GM23338 (cell line): ENCODE measurements at regions not wholly inside any gene's neighbourhood (a gene's known extent, or its start where the extent isn't known, plus 50 kb on each side); places are given as distances from the start of the nearest gene placed in this dataset.
A peak's percentile ranks its signal among the peaks of the same experiment; 100 is the strongest.

Source experiments
- ATAC-seq: fragments of 200-7000 bp; cut with Tn5 transposase; 3 replicates; pipeline ENCODE4 v1.9.1; 2020
- DNase-seq: peaks from one replicate; pipeline ENCODE4 v3.0.0-alpha.2; 2015; ENCODE audit warnings: low spot score
- H2AFZ ChIP-seq: fragments of 200-600 bp; sonication (generic); 2 replicates; pipeline ENCODE4 v1.8.0; 2016; ENCODE audit warnings: antibody characterized with exemption, mild to moderate bottlenecking, moderate library complexity
- H3F3A ChIP-seq: fragments of 200-600 bp; sonication (generic); replicated peaks from 2 replicates; pipeline ENCODE4 v1.8.0; 2017; ENCODE audit warnings: antibody characterized with exemption, mixed run types, low read depth
- H3K27ac ChIP-seq: fragments of 200-600 bp; sonication (generic); 2 replicates; pipeline ENCODE4 v1.6.1; 2016; ENCODE audit warnings: low read depth
- H3K27me3 ChIP-seq: fragments of 200-600 bp; sonication (generic); 2 replicates; pipeline ENCODE4 v1.8.0; 2016; ENCODE audit warnings: mild to moderate bottlenecking, mixed run types, moderate library complexity; ENCODE audit not compliant: insufficient read depth
- H3K36me3 ChIP-seq: fragments of 200-600 bp; sonication (generic); 2 replicates; pipeline ENCODE4 v1.8.0; 2016; ENCODE audit warnings: mild to moderate bottlenecking; ENCODE audit not compliant: insufficient read depth
- H3K4me1 ChIP-seq: fragments of 200-600 bp; sonication (generic); 2 replicates; pipeline ENCODE4 v1.8.0; 2016; ENCODE audit warnings: mild to moderate bottlenecking, moderate library complexity; ENCODE audit not compliant: insufficient read depth
- H3K4me2 ChIP-seq: fragments of 200-600 bp; sonication (generic); 2 replicates; pipeline ENCODE4 v1.7.1; 2017; ENCODE audit warnings: mixed run types
- H3K4me3 ChIP-seq: fragments of 200-600 bp; sonication (generic); 2 replicates; pipeline ENCODE4 v1.6.1; 2016; ENCODE audit warnings: mixed run types
- H3K79me2 ChIP-seq: fragments of 200-600 bp; sonication (generic); replicated peaks from 2 replicates; pipeline ENCODE4 v1.8.0; 2017; ENCODE audit warnings: mild to moderate bottlenecking; ENCODE audit not compliant: insufficient read depth
- H3K9me2 ChIP-seq: fragments of 200-600 bp; sonication (generic); 2 replicates; pipeline ENCODE4 v1.8.0; 2017; ENCODE audit not compliant: insufficient read depth
- H4K20me1 ChIP-seq: fragments of 200-600 bp; sonication (generic); replicated peaks from 2 replicates; pipeline ENCODE4 v1.8.0; 2017; ENCODE audit warnings: mild to moderate bottlenecking; ENCODE audit not compliant: insufficient read depth
- H3K27ac Mint-ChIP-seq: 2 replicates; pipeline ENCODE4 v1.8.0; 2020; ENCODE audit warnings: inconsistent platforms, mild to moderate bottlenecking, moderate library complexity, mixed read lengths
- H3K27me3 Mint-ChIP-seq: 3 replicates; pipeline ENCODE4 v1.8.0; 2022; ENCODE audit warnings: low read depth, mild to moderate bottlenecking, moderate library complexity, mixed read lengths, inconsistent platforms; ENCODE audit not compliant: insufficient read depth, poor library complexity
- H3K36me3 Mint-ChIP-seq: 3 replicates; pipeline ENCODE4 v1.8.0; 2021; ENCODE audit warnings: low read depth, mild to moderate bottlenecking, inconsistent platforms, moderate library complexity, mixed read lengths
- H3K4me1 Mint-ChIP-seq: 3 replicates; pipeline ENCODE4 v1.8.0; 2020; ENCODE audit warnings: mild to moderate bottlenecking, inconsistent platforms, mixed read lengths
- H3K4me3 Mint-ChIP-seq: 3 replicates; pipeline ENCODE4 v1.8.0; 2021; ENCODE audit warnings: moderate library complexity, mild to moderate bottlenecking, inconsistent platforms, mixed read lengths
- H3K9me3 Mint-ChIP-seq: 3 replicates; pipeline ENCODE4 v1.8.0; 2020; ENCODE audit warnings: moderate library complexity, mild to moderate bottlenecking, inconsistent platforms, mixed read lengths
- CREB1 ChIP-seq: fragments of 250-450 bp; sonication (Bioruptor Pico); IDR thresholded peaks from 2 replicates; pipeline ENCODE4 v1.5.0; 2020; ENCODE audit warnings: low read depth, mild to moderate bottlenecking, moderate library complexity
- ETS1 ChIP-seq: IDR thresholded peaks from 2 replicates; pipeline ENCODE4 v1.6.1; 2016; ENCODE audit warnings: antibody characterized with exemption
- EZH2 ChIP-seq: fragments of 200-600 bp; sonication (generic); IDR thresholded peaks from one replicate; pipeline ENCODE4 v1.8.0; 2017; ENCODE audit warnings: antibody characterized with exemption, mild to moderate bottlenecking, low read depth; ENCODE audit not compliant: unreplicated experiment
- EZH2phosphoT487 ChIP-seq: fragments of 200-600 bp; sonication (generic); IDR thresholded peaks from one replicate; pipeline ENCODE4 v1.8.1; 2018; ENCODE audit warnings: antibody characterized with exemption; ENCODE audit not compliant: unreplicated experiment
- NANOG ChIP-seq: IDR thresholded peaks from 2 replicates; pipeline ENCODE4 v1.6.1; 2016; ENCODE audit warnings: antibody characterized with exemption, borderline replicate concordance
- REST ChIP-seq: IDR thresholded peaks from one replicate; pipeline ENCODE4 v1.6.1; 2018; ENCODE audit warnings: antibody characterized with exemption; ENCODE audit not compliant: unreplicated experiment
- ZNF114 ChIP-seq: fragments of 250-450 bp; sonication (Bioruptor Pico); IDR thresholded peaks from 2 replicates; pipeline ENCODE4 v1.5.0; 2020; ENCODE audit warnings: mild to moderate bottlenecking, moderate library complexity
- ZNF331 ChIP-seq: fragments of 250-450 bp; sonication (Bioruptor Pico); IDR thresholded peaks from 2 replicates; pipeline ENCODE4 v1.5.0; 2020; ENCODE audit warnings: low read depth, mild to moderate bottlenecking, moderate library complexity
- ZNF462 ChIP-seq: fragments of 250-450 bp; sonication (Bioruptor Pico); IDR thresholded peaks from 2 replicates; pipeline ENCODE4 v1.5.0; 2020; ENCODE audit warnings: mild to moderate bottlenecking, moderate library complexity

GRCh38 chr6:76481101-76481500 is 408.6 kb upstream of the IMPG1 start:
- H3K4me1 Mint-ChIP-seq: peaks cover 5% of the 10 kb centered on the region; the same call in 2 of the 3 replicates
- Histone ChIP-seq H3F3A (no peaks in the 10 kb centered on the region), H3K27me3 (no peaks in the 10 kb centered on the region), H3K79me2 (no peaks in the 10 kb centered on the region), H3K4me2 (no peak overlapping the region), H3K36me3 (no peaks in the 10 kb centered on the region), H3K9me2 (no peaks in the 10 kb centered on the region), H3K4me3 (no peak overlapping the region), H2AFZ (no peak overlapping the region), H4K20me1 (no peaks in the 10 kb centered on the region), H3K4me1 (no peaks in the 10 kb centered on the region), H3K27ac (no peak overlapping the region)
- TF ChIP-seq ETS1 (no peak), NANOG (peak; percentile 26; the same call in 1 of the 2 replicates), REST (no peak), ZNF462 (CRISPR knock-in tag) (no peak), ZNF331 (CRISPR knock-in tag) (no peak), EZH2phosphoT487 (no peak), CREB1 (CRISPR knock-in tag) (no peak), EZH2 (no peak), ZNF114 (CRISPR knock-in tag) (no peak)
- peaks cover 1% of the 10 kb centered on the region for H3K27me3 Mint-ChIP-seq
- no peak overlapping the region for H3K4me3 Mint-ChIP-seq
- H3K36me3 Mint-ChIP-seq: no peaks in the 10 kb centered on the region
- no peak overlapping the region for H3K27ac Mint-ChIP-seq
- ATAC-seq: peak; percentile 24; the same call in 2 of the 3 replicates
- H3K9me3 Mint-ChIP-seq: peaks cover 19% of the 10 kb centered on the region
- DNase-seq: peak; percentile 7
